GM10266 (cell line): ENCODE measurements at regions not wholly inside any gene's neighbourhood (a gene's known extent, or its start where the extent isn't known, plus 50 kb on each side); places are given as distances from the start of the nearest gene placed in this dataset.

Experiments
- DNase-seq: peaks from one replicate; pipeline ENCODE4 v3.0.0; 2012; ENCODE audit errors: extremely low spot score
- TF ChIP-seq, protein P1 (sequence below): IDR thresholded peaks from 2 replicates; pipeline ENCODE4 v1.5.1; 2012; ENCODE audit warnings: mild to moderate bottlenecking, low read depth; ENCODE audit not compliant: control insufficient read depth, insufficient read depth; ENCODE audit errors: missing control alignments

GRCh38 chrX:140918398-140919038 is 83.9 kb upstream of the SPANXB1 start:
- TF ChIP-seq, protein P1, sequence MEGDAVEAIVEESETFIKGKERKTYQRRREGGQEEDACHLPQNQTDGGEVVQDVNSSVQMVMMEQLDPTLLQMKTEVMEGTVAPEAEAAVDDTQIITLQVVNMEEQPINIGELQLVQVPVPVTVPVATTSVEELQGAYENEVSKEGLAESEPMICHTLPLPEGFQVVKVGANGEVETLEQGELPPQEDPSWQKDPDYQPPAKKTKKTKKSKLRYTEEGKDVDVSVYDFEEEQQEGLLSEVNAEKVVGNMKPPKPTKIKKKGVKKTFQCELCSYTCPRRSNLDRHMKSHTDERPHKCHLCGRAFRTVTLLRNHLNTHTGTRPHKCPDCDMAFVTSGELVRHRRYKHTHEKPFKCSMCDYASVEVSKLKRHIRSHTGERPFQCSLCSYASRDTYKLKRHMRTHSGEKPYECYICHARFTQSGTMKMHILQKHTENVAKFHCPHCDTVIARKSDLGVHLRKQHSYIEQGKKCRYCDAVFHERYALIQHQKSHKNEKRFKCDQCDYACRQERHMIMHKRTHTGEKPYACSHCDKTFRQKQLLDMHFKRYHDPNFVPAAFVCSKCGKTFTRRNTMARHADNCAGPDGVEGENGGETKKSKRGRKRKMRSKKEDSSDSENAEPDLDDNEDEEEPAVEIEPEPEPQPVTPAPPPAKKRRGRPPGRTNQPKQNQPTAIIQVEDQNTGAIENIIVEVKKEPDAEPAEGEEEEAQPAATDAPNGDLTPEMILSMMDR: peak; percentile 25
- peak; percentile 2 for DNase-seq

GRCh38 chrX:140920416-140920815 is 82.0 kb upstream of the SPANXB1 start:
- TF ChIP-seq, protein P1: no peak
- no peak for DNase-seq

- no peak for DNase-seq
- TF ChIP-seq, protein P1: no peak
Measured at GRCh38 chrX:140923118-140923517, 79.3 kb upstream of the SPANXB1 start.

GRCh38 chrX:140928739-140929138 is 73.7 kb upstream of the SPANXB1 start:
- TF ChIP-seq, protein P1: no peak
- no peak for DNase-seq

DNA sequence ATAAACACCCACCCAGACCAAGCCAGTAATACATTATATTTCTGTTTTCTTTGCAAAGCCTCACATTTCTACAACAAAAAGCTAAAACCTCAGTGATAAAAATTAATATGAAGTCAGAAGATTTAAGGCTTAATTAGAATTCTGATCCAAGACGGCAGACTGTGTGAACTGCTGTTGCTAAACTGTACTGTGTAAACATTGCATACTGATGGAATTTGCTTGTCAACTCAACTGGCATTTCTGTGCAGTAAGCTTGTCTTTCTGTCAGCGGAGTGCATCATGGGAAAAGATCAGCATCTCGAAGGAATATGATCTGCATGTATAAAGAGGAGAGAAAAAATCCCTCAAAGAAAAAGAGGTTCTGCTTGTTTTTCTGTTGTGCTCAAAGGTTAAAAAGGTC is 69.4 kb upstream of the SPANXB1 start:
- TF ChIP-seq, protein P1: no peak
- no peak for DNase-seq

GRCh38 chrX:140933874-140934655 is 68.3 kb upstream of the SPANXB1 start:
- DNase-seq: no peak
- TF ChIP-seq, protein P1: no peak

- TF ChIP-seq, protein P1: no peak
- DNase-seq: no peak
Measured at GRCh38 chrX:140943513-140943912, 58.9 kb upstream of the SPANXB1 start.
